HepG2 (cell line): ENCODE measurements at regions not wholly inside any gene's neighbourhood (a gene's known extent, or its start where the extent isn't known, plus 50 kb on each side); places are given as distances from the start of the nearest gene placed in this dataset.

Experiments
- ATAC-seq: fragments of 200-7000 bp; cut with Tn5 transposase; 3 replicates; pipeline ENCODE4 v1.9.1; 2020; ENCODE audit warnings: mild to moderate bottlenecking, moderate library complexity
- BruUV-seq: library from RNA; stranded (reverse); fragments of 400-500 nt; replicated peaks from 2 replicates; lab custom pipeline; 2021; lab: Mats Ljungman, UMichigan
- CTCF ChIA-PET: fragments of 300-600 bp; formaldehyde crosslinking; extraction: SDS; loops from one replicate; lab custom pipeline; 2021; ENCODE audit warnings: low total read pairs, inconsistent platforms, low intra/inter-chr PET ratio; lab: Yijun Ruan, JAX
- POLR2A ChIA-PET: fragments of 350-600 bp; sonication (Branson Sonifier 250); formaldehyde crosslinking; loops from one replicate; lab custom pipeline; 2020; ENCODE audit warnings: antibody characterized with exemption, inconsistent platforms; lab: Yijun Ruan, JAX
- DNase-seq: peaks from one replicate; pipeline ENCODE4 v3.0.0-alpha.2; 2015; ENCODE audit warnings: low spot score
- FAIRE-seq: peaks from 3 replicates; lab custom pipeline; 2011; peaks lifted over from hg19 to GRCh38; lab: Jason Lieb, UNC
- H2AFZ ChIP-seq: one replicate; pipeline ENCODE4 v1.6.1; 2011; ENCODE audit warnings: low read length, inconsistent platforms
- H3K27ac ChIP-seq: fragments of 300-600 bp; 3 replicates; pipeline ENCODE4 v1.8.0; 2011; ENCODE audit warnings: mixed run types, mild to moderate bottlenecking, mixed read lengths, low read length, inconsistent platforms; ENCODE audit not compliant: insufficient read depth; ENCODE audit errors: extremely low read length
- H3K27me3 ChIP-seq, 2 experiments: fragments of 200-600 bp in 1 of 2; 2 replicates in 1 of 2; 3 replicates in 1 of 2; pipeline versions ENCODE4 v1.6.0 to v1.8.0; 2011; ENCODE audit warnings: low read length in 2 of 2, mild to moderate bottlenecking in 2 of 2, moderate library complexity in 2 of 2, inconsistent platforms in 1 of 2; ENCODE audit not compliant: insufficient read depth in 2 of 2, control insufficient read depth in 1 of 2
- H3K36me3 ChIP-seq, 2 experiments: fragments of 200-600 bp in 1 of 2; replicated peaks in 1 of 2; 2 replicates in 1 of 2; 3 replicates in 1 of 2; pipeline versions ENCODE4 v1.5.1 to v1.8.0; 2011; ENCODE audit warnings: low read length in 2 of 2, inconsistent platforms in 1 of 2; ENCODE audit not compliant: insufficient read depth in 2 of 2, control insufficient read depth in 1 of 2
- H3K4me1 ChIP-seq: 2 replicates; pipeline ENCODE4 v1.5.1; 2012; ENCODE audit warnings: low read length, inconsistent platforms; ENCODE audit not compliant: insufficient read depth
- H3K4me2 ChIP-seq: 2 replicates; pipeline ENCODE4 v1.6.0; 2011; ENCODE audit warnings: low read depth, low read length, inconsistent platforms
- H3K4me3 ChIP-seq, 3 experiments: fragments of 200-600 bp in 1 of 3; sonication (generic), shearing (Covaris generic) in 1 of 3; replicated peaks in 1 of 3; 2 replicates each; pipeline ENCODE4 v1.5.1; 2011 to 2016; ENCODE audit warnings: low read length in 3 of 3, inconsistent platforms in 2 of 3, low read depth in 2 of 3, mild to moderate bottlenecking in 2 of 3, control low read depth in 1 of 3, mixed read lengths in 1 of 3; ENCODE audit not compliant: insufficient read depth in 1 of 3
- H3K79me2 ChIP-seq: one replicate; pipeline ENCODE4 v1.6.1; 2011; ENCODE audit warnings: low read length, inconsistent platforms; ENCODE audit not compliant: insufficient read depth
- H3K9ac ChIP-seq: 2 replicates; pipeline ENCODE4 v1.6.0; 2011; ENCODE audit warnings: mild to moderate bottlenecking, low read depth, low read length, inconsistent platforms; ENCODE audit not compliant: insufficient read depth
- H3K9me3 ChIP-seq: 2 replicates; pipeline ENCODE4 v1.5.1; 2012; ENCODE audit warnings: mild to moderate bottlenecking, low read length
- H4K20me1 ChIP-seq: 2 replicates; pipeline ENCODE4 v1.6.0; 2011; ENCODE audit warnings: inconsistent platforms, mild to moderate bottlenecking, low read length, moderate library complexity; ENCODE audit not compliant: insufficient read depth
- BRF2 ChIP-seq: sonication (generic); formaldehyde crosslinking; IDR thresholded peaks from 2 replicates; pipeline ENCODE4 v1.8.1; 2022; ENCODE audit warnings: mild to moderate bottlenecking, missing genetic modification reagents
- FLYWCH1 ChIP-seq: sonication (generic); formaldehyde crosslinking; IDR thresholded peaks from 2 replicates; pipeline ENCODE4 v1.8.1; 2023; ENCODE audit warnings: mild to moderate bottlenecking, missing genetic modification reagents
- FOXA1 ChIP-seq, 2 experiments: fragments of 450-650 bp in 1 of 2; sonication (generic) in 1 of 2; formaldehyde crosslinking in 1 of 2; IDR thresholded peaks; 2 replicates each; pipeline versions ENCODE4 v1.4.0 to v1.6.1; 2016 to 2020; ENCODE audit warnings: missing genetic modification reagents in 1 of 2
- GATAD2A ChIP-seq: IDR thresholded peaks from 2 replicates; pipeline ENCODE4 v1.6.1; 2016
- HDAC6 ChIP-seq: fragments of 200-600 bp; sonication (generic); IDR thresholded peaks from 2 replicates; pipeline ENCODE4 v1.7.0; 2017; ENCODE audit warnings: mild to moderate bottlenecking, antibody characterized with exemption, low read length, low read depth
- KAT2B ChIP-seq: fragments of 150-350 bp; IDR thresholded peaks from 2 replicates; pipeline ENCODE4 v1.6.1; 2014; ENCODE audit warnings: low read depth, low read length, borderline replicate concordance
- LCORL ChIP-seq, 2 experiments: fragments of 450-650 bp in 1 of 2; sonication (generic) in 1 of 2; formaldehyde crosslinking in 1 of 2; IDR thresholded peaks; 2 replicates each; pipeline versions ENCODE4 v1.5.0 to v1.6.1; 2017 to 2020; ENCODE audit warnings: antibody characterized with exemption in 1 of 2, missing genetic modification reagents in 1 of 2
- MED1 ChIP-seq: sonication (generic); formaldehyde crosslinking; IDR thresholded peaks from 2 replicates; pipeline ENCODE4 v1.4.0; 2020; ENCODE audit warnings: missing genetic modification reagents
- PCBP1 ChIP-seq: fragments of 200-400 bp; formaldehyde crosslinking; IDR thresholded peaks from 2 replicates; pipeline ENCODE4 v1.6.1; 2017; ENCODE audit warnings: mild to moderate bottlenecking, low read depth, low read length, borderline replicate concordance
- ZBTB46 ChIP-seq: sonication (generic); formaldehyde crosslinking; IDR thresholded peaks from 2 replicates; pipeline ENCODE4 v1.4.0; 2020; ENCODE audit warnings: mild to moderate bottlenecking, missing genetic modification reagents, borderline replicate concordance
- ZBTB8A ChIP-seq: sonication (generic); formaldehyde crosslinking; IDR thresholded peaks from 2 replicates; pipeline ENCODE4 v1.4.0; 2020; ENCODE audit warnings: mild to moderate bottlenecking, low read depth, missing genetic modification reagents, borderline replicate concordance
- ZNF430 ChIP-seq: sonication (generic); formaldehyde crosslinking; IDR thresholded peaks from 2 replicates; pipeline ENCODE4 v1.9.0; 2021; ENCODE audit warnings: mild to moderate bottlenecking, missing genetic modification reagents
- ZNF598 ChIP-seq: sonication (generic); formaldehyde crosslinking; IDR thresholded peaks from 2 replicates; pipeline ENCODE4 v1.5.1; 2020; ENCODE audit warnings: mild to moderate bottlenecking, missing genetic modification reagents, borderline replicate concordance
- ZNF629 ChIP-seq: sonication (generic); formaldehyde crosslinking; conservative IDR thresholded peaks from 2 replicates; pipeline ENCODE4 v1.5.0; 2020; ENCODE audit warnings: missing genetic modification reagents
- ZNF747 ChIP-seq: sonication (generic); formaldehyde crosslinking; IDR thresholded peaks from 2 replicates; pipeline ENCODE4 v1.8.1; 2023; ENCODE audit warnings: missing genetic modification reagents, mild to moderate bottlenecking, borderline replicate concordance
- WGBS: methylation state at CpG from one replicate; pipeline ENCODE4 v1.1.6; 2017; ENCODE audit warnings: low lambda C conversion rate; 5-methylcytosine and 5-hydroxymethylcytosine counted together
- in situ Hi-C: cut with HindIII; loops from 2 replicates; pipeline ENCODE4 v1.10.0; 2017; ENCODE audit warnings: low pct_unique_long_range_greater_than_20kb; ENCODE audit not compliant: extremely low pct_ligation_motif_present
- intact Hi-C: fragments of 100-400 bp; cut with micrococcal nuclease; formaldehyde crosslinking; loops from one replicate; pipeline ENCODE4 v1.10.0; 2022; ENCODE audit not compliant: unreplicated experiment

GRCh38 chr3:130601442-130601971 is 84.5 kb downstream of the COL6A6 start:
- H3K9me3 ChIP-seq, result peaks cover 2% of the 10 kb centered on the region; the same call in 1 of the 2 replicates
- intact Hi-C loops (no loop called here), in situ Hi-C loops (no loop called here)
- CTCF ChIA-PET, result no interaction called here
- no TSS peak for BruUV-seq
- no peak overlapping the region for H3K27ac ChIP-seq
- no peak overlapping the region for H2AFZ ChIP-seq
- no peak overlapping the region for H3K4me2 ChIP-seq
- H3K4me3 ChIP-seq, result no peak overlapping the region
- DNase-seq (no peak), FAIRE-seq (no peak), ATAC-seq (no peak)
- no peaks in the 10 kb centered on the region for H4K20me1 ChIP-seq
- H3K9ac ChIP-seq, result no peak overlapping the region
- no peak for TF ChIP-seq ZNF430
- no peak for TF ChIP-seq ZBTB46
- TF ChIP-seq FLYWCH1 (CRISPR knock-in tag), result no peak
- no peak for TF ChIP-seq PCBP1
- no peak for TF ChIP-seq BRF2 (CRISPR knock-in tag)
- TF ChIP-seq ZNF598 (CRISPR knock-in tag), result no peak
- TF ChIP-seq FOXA1 (IDR thresholded peaks at IDR 0.05), result no peak
- no peak for TF ChIP-seq FOXA1 (CRISPR knock-in tag; IDR thresholded peaks at IDR 0.05)
- TF ChIP-seq MED1 (CRISPR knock-in tag), result no peak
- no peak for TF ChIP-seq ZBTB8A (CRISPR knock-in tag)
- TF ChIP-seq GATAD2A, result no peak
- no peak for TF ChIP-seq HDAC6
- no peak for TF ChIP-seq LCORL (IDR thresholded peaks at IDR 0.05)
- TF ChIP-seq LCORL (CRISPR knock-in tag; IDR thresholded peaks at IDR 0.05), result no peak
- TF ChIP-seq ZNF747 (CRISPR knock-in tag), result no peak
- TF ChIP-seq KAT2B, result no peak
- TF ChIP-seq ZNF629 (CRISPR knock-in tag), result no peak
- no peaks in the 10 kb centered on the region for H3K79me2 ChIP-seq
- 8% methylated on average over 4 of the region's 4 CpGs for WGBS
- H3K4me1 ChIP-seq, result no peaks in the 10 kb centered on the region
- H3K27me3 ChIP-seq, result no peaks in the 10 kb centered on the region
- no peaks in the 10 kb centered on the region for H3K36me3 ChIP-seq
- POLR2A ChIA-PET, result no interaction called here
